ENCODE measurements at regions not wholly inside any gene's neighbourhood (a gene's known extent, or its start where the extent isn't known, plus 50 kb on each side); places are given as distances from the start of the nearest gene placed in this dataset.

DNA sequence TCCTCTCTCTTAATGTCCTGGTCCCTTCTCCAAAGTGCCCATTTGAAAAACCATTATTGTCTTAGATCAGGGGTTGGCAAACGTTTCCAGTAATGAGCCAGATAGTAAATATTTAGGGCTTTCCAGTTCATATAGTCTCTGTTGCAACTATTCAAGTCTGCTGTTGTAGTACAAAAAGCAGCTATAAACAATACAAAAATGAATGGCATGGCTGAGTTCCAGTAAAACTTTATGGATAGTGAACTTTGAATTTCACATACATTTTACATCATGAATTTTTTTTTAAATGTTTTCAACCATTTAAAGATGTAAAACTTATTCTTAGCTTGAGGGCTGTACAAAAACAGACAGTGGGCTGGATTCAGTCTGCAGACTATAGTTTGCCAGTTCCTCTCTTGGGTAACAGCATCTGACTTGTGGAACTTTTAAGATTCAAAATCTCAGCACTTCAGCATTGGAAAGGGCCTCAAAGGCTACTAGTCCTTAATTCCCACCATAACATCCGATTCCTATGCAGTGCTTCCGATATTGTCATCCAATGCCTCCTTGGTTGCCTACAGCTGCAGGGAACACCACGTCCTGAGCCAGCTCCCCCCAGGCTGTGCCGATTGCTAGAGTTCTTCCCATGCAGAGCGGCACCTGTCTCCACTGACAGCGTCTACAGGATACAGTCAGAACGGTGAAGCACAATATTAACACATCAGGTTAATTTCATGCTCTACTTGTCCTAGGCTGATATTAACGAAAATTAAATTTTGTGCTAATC, 65.6 kb upstream of the E2F8 start:
- no peak overlapping the region for H3K4me3 ChIP-seq (replicated peaks in 1 of 3; ENCODE audit: insufficient read depth in 1 of 3, low read depth in 1 of 3, low read length in 3 of 3)
- CTCF ChIA-PET, result interaction anchor here (0.6 to 1.7 kb wide), 6 partner anchors 8 to 251 kb away, joined by 3 to 6 read pairs (median 4); no protein-coding TSS in a partner anchor
- no peaks in the 10 kb centered on the region for H3K9me3 ChIP-seq (replicated peaks; ENCODE audit: control insufficient read depth, insufficient read depth, low read length)
- no TSS peak for BruUV-seq (replicated peaks)
- H3K9me1 ChIP-seq (replicated peaks; ENCODE audit: control insufficient read depth, extremely low read depth, insufficient read depth, low read length), result no peaks in the 10 kb centered on the region
- intact Hi-C loops (cut with micrococcal nuclease) (loop anchor here (5.0 to 10.0 kb wide), 2 partner anchors 49 to 1682 kb away; no protein-coding TSS in a partner anchor), dilution Hi-C loops (cut with MboI; ENCODE audit: extremely low pct_ligation_motif_present, low sequenced_read_pairs) (no loop called here)
- POLR2A ChIA-PET, result no interaction called here
- H3K9ac ChIP-seq (replicated peaks; ENCODE audit: extremely low read depth, insufficient read depth, low read length), result no peak overlapping the region
- TF ChIP-seq POLR2AphosphoS5 (IDR thresholded peaks at IDR 0.05; ENCODE audit: insufficient read depth, low read depth, low read length), result no peak
- TF ChIP-seq GATA2 (IDR thresholded peaks at IDR 0.05; ENCODE audit: insufficient read depth, insufficient read length, low read depth, low read length), result no peak
- no peak for TF ChIP-seq EZH2 (IDR thresholded peaks at IDR 0.05; ENCODE audit: borderline replicate concordance, low read depth, low read length, severe bottlenecking)
- TF ChIP-seq POLR2A (IDR thresholded peaks at IDR 0.05; ENCODE audit: low read depth, low read length), result no peak
- TF ChIP-seq, protein P1, sequence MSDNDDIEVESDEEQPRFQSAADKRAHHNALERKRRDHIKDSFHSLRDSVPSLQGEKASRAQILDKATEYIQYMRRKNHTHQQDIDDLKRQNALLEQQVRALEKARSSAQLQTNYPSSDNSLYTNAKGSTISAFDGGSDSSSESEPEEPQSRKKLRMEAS (IDR thresholded peaks at IDR 0.05; ENCODE audit: insufficient read depth, insufficient read length), result no peak
- no peak for TF ChIP-seq JUN (IDR thresholded peaks at IDR 0.05; ENCODE audit: borderline replicate concordance, insufficient read depth, insufficient read length, low read depth)
- no peak for TF ChIP-seq FOS (IDR thresholded peaks at IDR 0.05; ENCODE audit: borderline replicate concordance, insufficient read depth, low read length)
- TF ChIP-seq MYC (IDR thresholded peaks at IDR 0.05; ENCODE audit: low read depth, low read length), result no peak
- no peak for TF ChIP-seq CTCF (IDR thresholded peaks at IDR 0.05; ENCODE audit: extremely low read depth in 1 of 2, insufficient read depth in 1 of 2, low read depth in 1 of 2, low read length in 2 of 2)
- peaks cover 11 to 17% of the 10 kb centered on the region in 2 experiments for H3K27me3 ChIP-seq (ENCODE audit: control insufficient read depth in 2 of 2, insufficient read depth in 2 of 2, low read length in 2 of 2)
- H3K79me2 ChIP-seq (ENCODE audit: control insufficient read depth, insufficient read depth, low read length), result no peaks in the 10 kb centered on the region
- H2AFZ ChIP-seq (ENCODE audit: low read depth, low read length), result no peak overlapping the region
- no peaks in the 10 kb centered on the region for H4K20me1 ChIP-seq (replicated peaks; ENCODE audit: control insufficient read depth, extremely low read depth, insufficient read depth, low read length)
- H3K27ac ChIP-seq (ENCODE audit: insufficient read depth, low read depth, low read length), result no peak overlapping the region
- H3K36me3 ChIP-seq (ENCODE audit: control insufficient read depth in 2 of 2, extremely low read depth in 1 of 2, insufficient read depth in 2 of 2, low read length in 2 of 2), result no peaks in the 10 kb centered on the region
- FAIRE-seq (no peak), DNase-seq (ENCODE audit: low read depth, low spot score) (no peak)
- no peaks in the 10 kb centered on the region for H3K4me1 ChIP-seq (ENCODE audit: control insufficient read depth, extremely low read depth, insufficient read depth, low read length)
- no peak overlapping the region for H3K4me2 ChIP-seq (ENCODE audit: insufficient read depth, low read length)

Data from endothelial cell of umbilical vein (primary cell).